ENCODE measurements at regions not wholly inside any gene's neighbourhood (a gene's known extent, or its start where the extent isn't known, plus 50 kb on each side); places are given as distances from the start of the nearest gene placed in this dataset.
A peak's percentile ranks its signal among the peaks of the same experiment; 100 is the strongest.

DNA sequence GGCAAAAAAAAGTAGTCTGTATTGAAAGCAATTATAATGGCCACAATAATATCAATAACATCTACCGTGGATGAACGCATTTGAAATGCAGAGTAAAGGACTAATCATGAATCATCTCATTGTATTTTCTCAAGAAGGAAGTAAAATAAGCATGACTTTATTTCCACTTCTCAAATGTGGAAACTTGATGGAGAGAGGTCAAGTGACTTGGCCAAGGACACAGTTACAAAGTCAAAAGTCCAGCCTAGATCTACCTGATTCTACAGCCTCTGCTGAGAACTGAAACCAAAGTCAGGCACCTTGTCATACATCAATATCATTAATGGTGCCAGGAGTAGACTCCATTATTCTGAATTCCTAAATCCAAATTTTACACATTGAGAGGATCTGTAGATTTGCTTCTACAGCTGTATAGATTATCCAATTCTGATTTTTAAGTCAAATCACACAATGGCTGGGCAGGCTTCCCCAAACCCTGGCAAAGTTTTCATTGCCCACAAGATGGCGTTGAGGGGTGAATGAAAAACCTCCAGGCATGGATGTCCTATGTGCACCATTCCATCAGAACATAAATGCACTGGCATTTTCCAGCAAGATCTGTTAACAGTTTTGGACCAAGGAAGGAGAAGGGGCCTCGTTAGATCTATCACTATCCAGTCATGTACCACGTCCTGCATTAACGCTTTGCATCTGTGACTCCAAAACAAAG lies 423.1 kb downstream of the MAFB start:
- peak; percentile 29 for DNase-seq

DNA sequence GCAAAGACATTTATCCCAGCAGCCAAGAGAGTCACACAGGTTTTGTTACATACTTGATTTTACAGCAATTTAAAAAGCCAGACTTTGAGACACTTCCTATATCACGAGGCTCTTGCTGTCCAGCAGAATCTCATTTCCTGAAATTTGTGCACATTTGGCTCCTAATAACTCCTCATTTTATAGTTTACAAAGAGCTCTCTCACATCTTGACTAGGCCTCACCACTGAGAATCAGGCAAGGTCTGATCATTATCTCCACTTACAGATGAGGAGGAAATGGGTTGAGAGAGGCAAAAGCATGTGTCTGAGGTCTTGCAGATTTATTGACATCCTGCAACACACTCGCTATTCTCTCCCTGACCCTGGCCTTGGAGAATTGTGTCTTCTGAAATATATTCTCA lies 426.8 kb downstream of the MAFB start:
- DNase-seq: peak; percentile 2

DNA sequence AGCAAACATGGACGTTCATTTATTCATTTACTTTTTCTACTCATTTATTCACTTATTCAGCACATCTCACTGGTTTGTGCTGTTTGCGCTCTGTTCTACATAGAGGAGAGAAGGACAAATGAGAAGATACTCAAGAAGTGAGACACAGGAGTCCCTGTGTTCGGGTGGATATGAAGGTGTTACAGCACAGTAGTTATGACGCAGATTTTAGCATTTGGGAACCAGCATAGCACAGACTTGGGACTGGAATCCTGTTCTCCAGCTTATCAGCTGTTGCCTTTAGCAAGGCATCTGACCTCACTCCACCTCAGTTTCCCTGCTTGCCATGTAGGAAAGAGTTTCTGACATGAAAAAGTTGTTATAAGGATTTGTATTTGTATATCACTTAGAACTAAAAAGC lies 430.1 kb downstream of the MAFB start:
- no peak for DNase-seq

DNA sequence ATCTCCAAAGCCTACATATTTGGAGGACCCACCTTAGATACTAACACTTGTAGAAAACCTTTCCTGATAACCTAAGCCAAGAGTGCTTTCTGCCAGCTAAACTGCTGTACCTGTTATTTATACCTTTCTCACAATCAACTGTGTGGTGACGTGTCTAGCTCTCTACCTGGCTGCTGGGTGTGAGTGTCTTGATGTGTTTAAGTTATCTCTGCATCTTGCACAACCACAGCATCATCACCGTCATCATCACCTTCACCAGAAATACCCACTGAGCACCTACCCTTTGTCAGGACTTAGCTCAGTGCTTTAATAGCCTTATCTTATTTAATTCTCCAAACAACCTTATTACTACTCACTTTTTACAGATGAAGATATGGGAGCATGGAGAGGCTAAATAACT lies 431.3 kb downstream of the MAFB start:
- no peak for DNase-seq

DNA sequence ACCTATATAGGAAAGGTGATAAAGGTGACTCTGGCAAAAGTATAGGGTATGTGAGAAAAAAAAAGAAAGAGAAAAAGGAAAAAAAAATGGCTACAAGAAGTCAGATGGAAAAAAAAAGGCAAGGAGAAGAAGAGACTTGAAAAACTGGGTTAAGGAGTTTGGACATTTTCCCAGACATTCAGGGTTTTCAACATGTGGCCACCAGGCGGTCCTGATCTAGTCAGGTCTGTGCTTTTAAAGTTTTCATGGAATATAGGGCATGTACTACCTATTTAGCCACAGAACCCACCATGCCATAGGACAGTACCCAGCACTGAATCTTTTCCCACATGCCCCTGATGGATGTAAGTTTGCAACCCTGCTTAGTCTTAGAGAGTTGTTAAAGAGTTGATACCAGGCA lies 433.7 kb downstream of the MAFB start:
- DNase-seq: no peak

DNA sequence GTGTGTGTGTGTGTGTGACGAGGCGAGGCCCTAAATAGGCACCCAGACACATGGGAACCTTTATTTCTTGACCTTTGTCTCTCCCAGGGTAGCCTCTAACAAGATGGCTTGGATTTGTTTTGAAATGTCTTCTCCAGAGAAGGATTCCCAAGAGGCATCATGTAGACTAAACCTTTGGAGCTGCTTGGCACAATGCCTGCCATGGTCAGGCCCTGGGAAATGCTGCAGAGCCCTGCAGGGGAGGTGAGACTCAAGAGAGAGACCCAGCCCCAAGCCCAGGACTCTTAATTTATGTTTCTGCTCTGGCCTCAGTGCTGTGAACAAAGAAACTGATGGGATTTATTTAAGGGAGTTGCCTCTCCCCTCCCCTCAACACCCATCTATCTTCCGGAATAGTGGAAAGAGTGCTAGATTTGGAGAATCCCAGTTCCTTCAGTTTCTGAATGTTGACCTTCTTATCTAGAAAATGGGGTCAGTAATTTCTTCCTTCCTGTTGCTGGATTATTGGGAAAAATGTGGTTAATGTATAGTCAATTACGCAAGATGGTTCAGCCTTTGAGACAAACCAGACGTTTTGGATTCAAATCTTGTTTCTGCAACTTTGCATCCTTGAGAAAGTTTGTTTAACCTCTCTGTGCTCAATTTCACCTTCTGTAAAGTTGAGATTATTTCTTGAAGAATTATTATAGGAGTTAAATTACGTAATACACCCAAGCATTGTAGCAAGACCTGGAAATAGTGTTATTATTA lies 434.8 kb downstream of the MAFB start:
- DNase-seq: no peak

DNA sequence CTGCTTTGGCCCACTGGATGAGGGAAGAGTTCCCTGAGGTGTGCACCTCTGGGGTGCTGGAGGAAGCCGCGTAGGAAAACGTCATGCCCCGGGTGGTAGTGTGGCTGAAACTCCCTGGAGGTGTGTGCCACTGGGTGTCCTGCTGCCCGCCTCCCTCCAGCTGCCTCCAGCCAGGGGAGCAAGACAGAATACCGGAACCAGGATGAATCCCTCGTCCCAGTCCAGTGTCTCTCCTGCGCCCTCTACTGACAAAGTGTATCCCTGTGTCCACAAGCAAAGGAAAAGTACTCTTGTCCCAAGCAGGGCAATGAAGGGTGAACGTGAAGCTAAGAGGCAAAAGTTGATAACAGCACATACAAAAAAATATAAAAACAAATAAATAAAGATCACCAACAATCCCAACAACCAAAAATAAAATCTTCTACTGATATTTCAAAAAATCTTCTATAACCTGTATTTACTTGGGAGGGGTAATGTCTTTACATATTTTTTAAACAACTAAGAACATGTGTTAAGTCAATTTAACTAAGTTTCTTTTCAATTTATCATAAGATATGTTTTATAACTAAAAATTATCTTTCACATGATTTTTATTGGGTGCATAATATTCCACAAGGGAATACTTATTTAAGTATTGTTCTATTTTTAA lies 437.6 kb downstream of the MAFB start:
- DNase-seq: peak; percentile 7

DNA sequence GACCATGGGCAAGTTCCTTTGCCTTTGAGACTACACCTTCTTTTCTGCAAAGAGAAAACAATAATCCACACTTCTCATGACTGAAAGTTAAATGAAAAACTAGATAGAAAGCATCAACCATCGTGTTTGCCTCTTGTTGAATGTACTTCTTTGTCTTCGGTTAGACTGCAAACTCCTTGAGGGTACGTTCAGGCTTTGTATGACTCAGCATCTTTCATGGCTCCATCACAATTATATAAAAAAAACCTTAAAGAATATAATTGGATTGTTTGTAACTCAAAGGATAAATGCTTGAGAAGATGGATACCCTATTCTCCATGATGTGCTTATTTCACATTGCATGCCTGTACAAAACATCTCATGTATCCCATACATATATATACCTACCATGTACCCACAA lies 439.2 kb downstream of the MAFB start:
- DNase-seq: no peak

DNA sequence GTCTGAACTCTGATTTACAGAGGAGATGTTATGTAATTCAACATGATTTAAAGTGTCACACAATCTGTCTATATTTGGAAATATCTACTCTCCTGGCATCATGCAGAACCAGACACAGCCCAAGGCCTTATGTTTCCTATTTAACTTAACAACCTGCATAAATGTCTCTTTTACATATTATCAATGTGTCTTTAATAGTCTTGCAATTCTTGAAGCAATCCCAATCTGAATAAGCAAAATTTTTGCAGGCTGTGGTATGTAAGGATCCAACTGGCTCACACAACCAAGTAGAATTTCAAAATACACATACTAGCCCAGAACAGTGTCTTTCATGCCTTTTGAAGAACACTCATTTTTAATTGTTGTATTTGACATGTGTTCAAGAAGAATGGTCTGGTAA lies 443.2 kb downstream of the MAFB start:
- no peak for DNase-seq

DNA sequence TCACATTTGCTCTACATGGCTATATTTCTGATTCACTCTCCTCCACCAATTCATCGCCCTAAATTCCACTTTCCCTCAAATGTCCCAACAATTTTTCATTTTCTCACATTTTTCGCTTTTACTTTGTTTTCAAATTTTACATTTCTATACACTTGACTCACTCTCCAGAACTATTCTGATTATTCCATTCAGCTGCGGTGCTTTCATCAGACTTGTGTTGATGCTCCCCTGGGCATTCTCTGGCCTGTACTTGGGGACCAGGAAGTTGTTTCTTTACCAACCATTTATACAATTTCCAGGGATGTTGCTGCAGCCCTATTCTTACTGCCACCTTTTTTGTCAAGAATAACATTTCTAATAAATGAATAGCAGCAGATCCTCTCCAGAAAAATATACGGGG lies 444.8 kb downstream of the MAFB start:
- DNase-seq: no peak

DNA sequence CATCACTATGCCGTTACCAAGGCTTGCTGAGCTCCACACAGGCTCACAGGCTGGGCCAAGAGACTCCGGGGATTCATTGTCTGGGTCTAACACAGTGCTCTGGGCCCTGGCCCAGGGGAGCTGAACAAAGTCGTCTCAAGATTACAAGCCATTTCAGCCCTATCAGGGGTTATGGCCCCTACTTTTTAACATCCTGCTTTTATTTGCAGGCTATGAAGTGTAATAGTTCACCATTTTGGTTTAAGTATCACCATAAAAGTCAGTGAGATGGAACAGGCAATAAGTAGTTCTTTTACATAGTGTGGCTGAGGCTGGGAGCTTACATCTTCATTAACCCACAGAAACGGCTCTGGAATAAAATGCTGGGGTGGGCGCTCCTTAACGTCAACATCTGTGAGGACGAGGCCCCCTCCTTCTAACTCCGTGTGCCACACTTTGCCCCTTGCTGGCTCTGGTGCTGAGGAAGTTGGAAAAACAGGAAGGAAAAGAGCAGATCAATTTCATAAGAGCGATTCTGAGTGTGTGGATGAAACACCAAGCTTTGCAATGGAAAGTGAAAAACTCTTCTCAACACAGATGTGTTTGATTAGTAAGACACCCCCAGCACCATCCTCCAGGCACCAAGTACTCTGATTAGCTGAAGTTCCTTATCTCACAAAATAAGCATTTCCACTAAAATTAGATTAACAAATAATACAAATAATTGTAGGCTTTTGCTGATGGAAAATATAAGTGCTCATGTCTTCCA lies 447.3 kb downstream of the MAFB start:
- DNase-seq: peak; percentile 13

DNA sequence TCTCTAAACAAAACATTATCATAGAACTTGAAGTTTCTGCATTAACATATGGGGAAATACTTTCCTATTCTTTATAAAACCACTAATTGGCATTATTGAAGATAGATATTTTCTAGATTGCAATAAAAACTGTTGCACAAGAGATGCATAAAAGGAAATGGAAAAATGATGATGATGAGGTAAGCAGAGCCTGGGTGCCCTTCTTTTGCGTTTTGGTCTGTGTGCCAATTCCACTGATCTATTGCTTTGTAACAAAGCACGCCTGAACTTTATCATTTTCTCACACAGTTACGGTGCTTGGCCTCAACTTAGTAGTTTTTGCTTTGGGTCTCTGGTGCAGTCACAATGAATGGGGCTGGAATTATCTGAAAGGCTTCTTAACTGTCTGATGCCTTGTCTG lies 450.5 kb downstream of the MAFB start:
- DNase-seq: no peak

DNA sequence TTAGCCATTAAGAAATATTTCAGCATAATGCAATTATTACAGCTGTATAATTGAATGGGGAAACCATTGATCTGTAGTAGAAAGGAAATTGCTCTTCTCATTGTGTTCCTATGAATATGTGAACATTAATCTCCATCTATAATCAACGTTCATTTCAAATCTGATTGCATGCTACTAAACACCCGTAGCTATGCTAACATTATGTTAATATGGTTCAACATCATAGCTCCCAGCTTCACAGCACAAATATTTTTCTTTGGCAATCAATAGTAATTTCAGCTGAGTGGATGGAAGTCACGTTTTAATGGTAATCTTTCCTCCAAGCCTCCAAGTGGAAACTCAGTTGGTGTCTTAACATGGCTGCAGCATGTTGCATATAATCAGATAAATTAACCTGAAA lies 454.4 kb downstream of the MAFB start:
- no peak for DNase-seq

DNA sequence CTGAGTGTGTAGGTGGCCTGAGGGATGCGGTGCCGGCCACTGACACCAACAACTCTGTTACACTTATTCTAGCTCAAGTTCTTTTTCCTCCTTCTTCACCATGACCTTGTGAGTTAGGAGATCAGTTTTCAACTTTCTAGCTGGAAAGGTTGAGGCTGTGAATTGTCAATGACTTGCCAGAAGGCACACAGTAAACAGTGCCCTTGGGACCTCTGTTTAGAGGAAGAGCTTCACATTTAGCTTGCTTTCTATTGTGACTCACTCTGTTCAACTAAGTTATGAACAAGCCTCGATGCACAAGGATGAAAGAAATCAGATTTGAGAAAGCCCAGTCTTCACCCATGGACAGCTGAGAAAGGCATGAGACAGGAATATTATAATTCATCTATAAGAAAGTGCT lies 455.6 kb downstream of the MAFB start:
- DNase-seq: no peak

DNA sequence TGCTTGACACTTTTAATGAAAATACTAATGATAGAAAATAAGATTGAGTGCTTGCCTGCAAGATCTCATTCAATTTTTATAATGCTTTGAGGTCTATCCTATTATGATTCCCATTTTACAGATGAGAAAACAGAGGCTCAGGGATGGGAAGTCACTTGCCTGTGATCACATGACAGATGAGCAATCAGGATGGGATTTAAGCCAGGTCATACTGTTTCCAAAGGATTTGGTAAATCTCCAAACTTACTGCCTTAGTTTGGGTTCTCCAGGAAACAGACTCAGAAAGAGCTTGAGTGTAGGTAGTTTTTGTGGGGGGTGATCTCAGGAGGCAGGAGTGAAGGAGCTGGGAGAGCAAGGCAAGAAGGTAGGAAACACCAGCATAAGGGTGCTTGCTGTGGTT lies 456.3 kb downstream of the MAFB start:
- no peak for DNase-seq

DNA sequence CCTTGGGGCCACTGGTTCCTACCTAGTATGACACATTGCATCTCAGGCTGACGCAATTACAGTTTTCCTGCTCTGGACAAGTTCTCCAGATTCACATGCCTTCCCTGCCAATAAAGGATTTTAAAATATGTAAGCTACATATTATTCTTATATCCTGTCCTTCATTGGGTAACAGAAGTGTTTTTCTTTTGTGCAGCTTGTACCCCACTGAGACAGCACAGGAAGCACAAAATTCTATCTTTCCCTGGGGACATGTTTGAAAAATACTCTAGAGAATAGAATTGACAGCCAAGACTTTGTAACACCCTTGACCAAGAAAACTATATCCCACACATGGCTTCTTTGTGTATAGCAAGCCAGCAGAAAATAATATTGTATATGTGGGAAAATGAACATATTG lies 456.8 kb downstream of the MAFB start:
- DNase-seq: no peak

DNA sequence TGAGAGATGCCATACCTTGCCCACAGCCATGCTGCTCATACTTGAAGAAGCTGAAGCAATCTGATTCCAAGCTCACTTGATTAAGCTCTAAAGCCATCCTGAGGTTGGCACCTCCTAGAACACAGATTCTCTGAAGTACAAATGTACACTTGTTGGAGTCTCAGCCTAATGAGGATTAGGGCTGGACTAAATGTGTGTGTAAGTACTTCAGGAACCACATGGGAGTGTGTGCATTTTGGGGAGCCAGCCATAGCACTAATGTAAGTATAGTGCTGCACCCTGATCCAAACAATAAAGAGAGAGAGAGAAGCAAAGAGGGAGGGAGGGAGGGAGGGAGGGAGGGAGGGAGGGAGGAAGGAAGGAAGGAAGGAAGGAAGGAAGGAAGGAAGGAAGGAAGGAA lies 458.6 kb downstream of the MAFB start:
- DNase-seq: no peak

DNA sequence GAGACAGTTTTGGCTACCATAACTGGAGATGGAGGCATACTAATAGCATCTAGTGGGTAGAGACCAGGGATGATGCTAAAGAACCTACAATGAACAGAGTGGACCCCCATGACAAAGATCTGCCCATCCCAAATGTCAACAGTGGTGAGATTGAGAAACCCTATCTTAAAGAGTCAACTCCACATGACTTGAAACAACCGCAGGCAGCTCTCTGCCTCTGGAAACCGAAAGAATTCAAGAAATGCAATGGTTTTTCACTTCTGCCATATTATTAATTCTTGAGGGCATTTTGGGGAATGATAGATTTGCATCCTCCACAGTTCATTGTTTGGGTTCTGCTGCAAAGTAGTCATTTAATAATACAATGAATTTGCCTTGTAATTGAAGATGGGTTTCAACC lies 463.4 kb downstream of the MAFB start:
- no peak for DNase-seq

DNA sequence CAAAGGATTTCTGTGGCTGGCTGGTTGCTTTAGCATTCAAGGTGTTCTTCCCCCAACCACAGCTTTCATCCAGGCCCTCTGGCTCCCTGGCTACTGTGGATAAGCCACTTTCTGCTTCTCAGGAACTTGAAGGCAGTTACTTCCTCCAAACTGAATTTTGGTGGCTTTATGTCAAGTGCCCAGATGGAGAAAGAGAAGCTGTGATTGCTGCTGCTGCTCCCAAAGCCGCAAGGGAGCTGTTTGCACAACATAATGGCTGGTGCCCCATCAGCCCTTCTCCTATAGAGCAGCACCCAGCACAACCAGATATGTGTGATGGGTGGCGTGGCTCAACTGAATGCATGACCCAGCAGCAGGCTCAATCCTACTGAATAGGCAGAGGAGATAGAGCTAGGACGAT lies 465.2 kb downstream of the MAFB start:
- DNase-seq: no peak

DNA sequence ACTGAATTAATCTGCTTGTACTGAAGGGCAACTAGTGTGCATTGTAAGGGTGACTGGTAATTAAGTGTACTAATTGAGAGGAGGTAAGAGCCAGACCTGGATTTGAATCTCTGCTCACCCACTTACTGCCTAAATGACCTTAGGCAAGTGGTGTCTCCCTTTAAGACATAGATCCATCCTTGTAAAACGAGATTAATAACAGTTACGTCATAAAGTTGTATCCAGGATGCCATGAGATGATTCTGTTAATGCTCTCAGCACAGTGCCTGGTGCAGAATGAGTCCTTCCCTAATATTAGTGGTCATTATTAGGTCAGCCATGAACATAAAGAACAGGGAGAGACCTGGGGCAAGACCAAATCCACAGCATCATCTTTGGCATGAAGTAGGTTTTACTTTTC lies 470.1 kb downstream of the MAFB start:
- no peak for DNase-seq

DNA sequence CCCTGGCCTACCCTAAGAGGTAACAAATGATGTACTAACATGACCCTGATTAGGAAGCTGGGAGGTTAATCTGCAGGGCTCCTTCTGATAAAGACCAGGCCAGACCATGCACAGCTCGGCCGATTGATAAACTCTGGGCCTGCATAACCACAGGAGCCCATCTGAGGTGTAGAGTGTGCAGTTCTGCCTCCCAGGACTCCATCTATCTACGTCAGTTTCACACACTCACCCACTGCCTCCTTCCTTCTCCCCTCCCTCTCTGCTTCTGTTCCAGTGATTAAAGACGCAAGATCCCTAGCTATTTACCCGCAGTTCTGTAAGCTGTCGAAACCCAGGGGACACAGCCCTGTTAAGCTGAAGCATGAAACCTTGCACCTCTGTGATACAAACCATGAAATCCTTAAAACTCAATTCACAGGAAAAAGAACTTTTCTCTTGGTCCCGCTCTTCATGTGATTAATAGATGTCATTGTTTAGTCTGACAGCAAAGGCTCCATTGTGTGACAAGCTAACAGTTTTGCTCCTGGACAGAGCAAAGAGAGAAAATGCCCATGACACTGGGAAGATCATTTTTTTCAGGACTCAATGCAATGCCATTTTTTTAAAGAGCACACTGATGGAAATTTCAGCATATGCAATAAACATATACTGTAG lies 470.6 kb downstream of the MAFB start:
- DNase-seq: no peak

DNA sequence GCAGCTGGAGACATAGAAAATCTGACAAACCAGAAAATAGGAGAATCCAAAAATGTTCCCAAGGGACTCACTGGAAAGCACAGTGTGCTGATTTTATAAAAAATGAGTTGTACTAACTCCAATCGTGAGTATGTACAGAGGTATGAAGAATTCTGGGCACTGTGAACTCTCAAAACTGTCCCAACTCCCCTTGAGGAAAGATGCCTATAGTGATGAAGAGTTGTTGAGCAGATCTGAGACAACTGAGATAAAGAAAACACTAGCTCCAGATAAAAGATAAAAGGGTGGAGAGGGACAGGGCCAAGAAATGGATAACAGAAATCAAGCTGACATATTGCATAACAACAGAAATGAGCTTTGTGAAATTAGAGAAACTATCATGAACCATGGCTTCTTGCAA lies 481.4 kb downstream of the MAFB start:
- no peak for DNase-seq

DNA sequence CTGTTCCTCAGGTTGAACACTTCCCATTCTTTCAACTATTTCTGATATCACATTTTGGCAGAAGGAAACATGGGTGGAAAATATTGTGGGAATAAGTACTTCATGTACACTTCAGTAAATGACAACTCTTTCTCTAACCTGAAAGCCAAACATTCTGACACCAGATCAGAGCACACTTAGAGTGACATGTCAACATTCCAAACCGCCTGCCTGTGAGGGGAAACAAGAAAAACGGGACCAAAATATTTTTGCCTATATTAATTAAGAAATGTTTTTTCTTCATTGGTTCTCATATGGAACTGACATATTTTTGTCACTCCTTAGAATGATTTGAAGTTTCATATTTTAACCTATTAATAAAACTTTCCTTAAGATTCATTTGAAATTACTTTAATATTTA lies 483.1 kb downstream of the MAFB start:
- no peak for DNase-seq

All from MV-4-11 (cell line).